T-helper 2 cell treated with Interferon-gamma antibody and Interleukin-4, amounts not matched to agents 5 μg/mL and 100 μg/mL, for 36 hours (primary cell): ENCODE measurements at regions not wholly inside any gene's neighbourhood (a gene's known extent, or its start where the extent isn't known, plus 50 kb on each side); places are given as distances from the start of the nearest gene placed in this dataset.

Experiments used
- DNase-seq: peaks from one replicate; pipeline ENCODE4 v3.0.0; 2021; ENCODE audit warnings: low spot score
- H3K27ac Mint-ChIP-seq: one replicate; pipeline ENCODE4 v1.8.0; 2021; ENCODE audit warnings: mild to moderate bottlenecking, mixed read lengths
- H3K27me3 Mint-ChIP-seq: one replicate; pipeline ENCODE4 v1.8.0; 2021; ENCODE audit warnings: low read depth, mixed read lengths
- H3K36me3 Mint-ChIP-seq: one replicate; pipeline ENCODE4 v1.8.0; 2021; ENCODE audit warnings: low read depth, mixed read lengths
- H3K4me1 Mint-ChIP-seq: one replicate; pipeline ENCODE4 v1.8.0; 2021; ENCODE audit warnings: low read depth, mixed read lengths
- H3K4me3 Mint-ChIP-seq: one replicate; pipeline ENCODE4 v1.8.0; 2022; ENCODE audit warnings: mild to moderate bottlenecking, moderate library complexity, mixed read lengths
- H3K9me3 Mint-ChIP-seq: one replicate; pipeline ENCODE4 v1.8.0; 2021; ENCODE audit warnings: mixed read lengths

- H3K27me3 Mint-ChIP-seq = no peaks in the 10 kb centered on the region
- peaks cover 31% of the 10 kb centered on the region for H3K36me3 Mint-ChIP-seq
- H3K27ac Mint-ChIP-seq = no peak overlapping the region
- H3K4me1 Mint-ChIP-seq = peaks cover 27% of the 10 kb centered on the region
- DNase-seq = no peak
- no peak overlapping the region for H3K4me3 Mint-ChIP-seq
- peaks cover 11% of the 10 kb centered on the region for H3K9me3 Mint-ChIP-seq
Observed at GRCh38 chr2:181352158-181352557, 105.0 kb upstream of the ITGA4 start.

GRCh38 chr2:181354626-181355025 is 102.6 kb upstream of the ITGA4 start:
- H3K4me3 Mint-ChIP-seq = no peak overlapping the region
- peaks cover 32% of the 10 kb centered on the region for H3K4me1 Mint-ChIP-seq
- no peak overlapping the region for H3K27ac Mint-ChIP-seq
- H3K36me3 Mint-ChIP-seq = peaks cover 40% of the 10 kb centered on the region
- DNase-seq = no peak
- no peaks in the 10 kb centered on the region for H3K27me3 Mint-ChIP-seq
- H3K9me3 Mint-ChIP-seq = peaks cover 18% of the 10 kb centered on the region

GRCh38 chr2:181356526-181357130 is 100.6 kb upstream of the ITGA4 start:
- Mint-ChIP-seq H3K27me3 (no peaks in the 10 kb centered on the region), H3K4me1 (peaks cover 32% of the 10 kb centered on the region), H3K9me3 (peaks cover 12% of the 10 kb centered on the region), H3K36me3 (peaks cover 38% of the 10 kb centered on the region), H3K4me3 (no peak overlapping the region), H3K27ac (no peak overlapping the region)
- DNase-seq = no peak

GRCh38 chr2:181357979-181358378 is 99.2 kb upstream of the ITGA4 start:
- H3K9me3 Mint-ChIP-seq = peaks cover 7% of the 10 kb centered on the region
- H3K36me3 Mint-ChIP-seq = peaks cover 40% of the 10 kb centered on the region
- peaks cover 30% of the 10 kb centered on the region for H3K4me1 Mint-ChIP-seq
- H3K27ac Mint-ChIP-seq = peak overlapping the region; percentile 34
- peak overlapping the region; percentile 32 for H3K4me3 Mint-ChIP-seq
- no peaks in the 10 kb centered on the region for H3K27me3 Mint-ChIP-seq
- peak; percentile 57 for DNase-seq

- Mint-ChIP-seq H3K27me3 (no peaks in the 10 kb centered on the region), H3K36me3 (peaks cover 45% of the 10 kb centered on the region), H3K4me3 (no peak overlapping the region), H3K27ac (no peak overlapping the region), H3K9me3 (peaks cover 7% of the 10 kb centered on the region), H3K4me1 (peaks cover 17% of the 10 kb centered on the region)
- no peak for DNase-seq
Observed at GRCh38 chr2:181362561-181362960, 94.6 kb upstream of the ITGA4 start.

GRCh38 chr2:181363164-181363563 is 94.0 kb upstream of the ITGA4 start:
- H3K9me3 Mint-ChIP-seq = peaks cover 7% of the 10 kb centered on the region
- H3K4me3 Mint-ChIP-seq = no peak overlapping the region
- no peaks in the 10 kb centered on the region for H3K27me3 Mint-ChIP-seq
- H3K36me3 Mint-ChIP-seq = peaks cover 42% of the 10 kb centered on the region
- no peak overlapping the region for H3K27ac Mint-ChIP-seq
- DNase-seq = no peak
- peaks cover 12% of the 10 kb centered on the region for H3K4me1 Mint-ChIP-seq

GRCh38 chr2:181364492-181365170 is 92.6 kb upstream of the ITGA4 start:
- peaks cover 34% of the 10 kb centered on the region for H3K36me3 Mint-ChIP-seq
- no peaks in the 10 kb centered on the region for H3K9me3 Mint-ChIP-seq
- no peak for DNase-seq
- peaks cover 6% of the 10 kb centered on the region for H3K4me1 Mint-ChIP-seq
- H3K27me3 Mint-ChIP-seq = no peaks in the 10 kb centered on the region
- H3K27ac Mint-ChIP-seq = no peak overlapping the region
- H3K4me3 Mint-ChIP-seq = no peak overlapping the region

- Mint-ChIP-seq H3K27me3 (no peaks in the 10 kb centered on the region), H3K4me1 (peaks cover 14% of the 10 kb centered on the region), H3K36me3 (peaks cover 32% of the 10 kb centered on the region), H3K27ac (no peak overlapping the region), H3K4me3 (no peak overlapping the region), H3K9me3 (no peaks in the 10 kb centered on the region)
- no peak for DNase-seq
Observed at GRCh38 chr2:181366675-181367175, 90.5 kb upstream of the ITGA4 start.

GRCh38 chr2:181367411-181367810 is 89.8 kb upstream of the ITGA4 start:
- DNase-seq = no peak
- H3K27me3 Mint-ChIP-seq = no peaks in the 10 kb centered on the region
- no peak overlapping the region for H3K27ac Mint-ChIP-seq
- no peak overlapping the region for H3K4me3 Mint-ChIP-seq
- peaks cover 21% of the 10 kb centered on the region for H3K4me1 Mint-ChIP-seq
- H3K36me3 Mint-ChIP-seq = peaks cover 30% of the 10 kb centered on the region
- no peaks in the 10 kb centered on the region for H3K9me3 Mint-ChIP-seq

GRCh38 chr2:181367906-181368435 is 89.2 kb upstream of the ITGA4 start:
- Mint-ChIP-seq H3K4me3 (no peak overlapping the region), H3K36me3 (peaks cover 26% of the 10 kb centered on the region), H3K27me3 (no peaks in the 10 kb centered on the region), H3K9me3 (no peaks in the 10 kb centered on the region), H3K27ac (no peak overlapping the region), H3K4me1 (peaks cover 24% of the 10 kb centered on the region)
- no peak for DNase-seq

GRCh38 chr2:181370126-181370525 is 87.1 kb upstream of the ITGA4 start:
- no peaks in the 10 kb centered on the region for H3K27me3 Mint-ChIP-seq
- H3K9me3 Mint-ChIP-seq = no peaks in the 10 kb centered on the region
- DNase-seq = no peak

GRCh38 chr2:181371195-181371594 is 86.0 kb upstream of the ITGA4 start:
- no peaks in the 10 kb centered on the region for H3K27me3 Mint-ChIP-seq
- no peak for DNase-seq
- peaks cover 12% of the 10 kb centered on the region for H3K36me3 Mint-ChIP-seq
- no peaks in the 10 kb centered on the region for H3K9me3 Mint-ChIP-seq
- peaks cover 23% of the 10 kb centered on the region for H3K4me1 Mint-ChIP-seq
- no peak overlapping the region for H3K4me3 Mint-ChIP-seq
- H3K27ac Mint-ChIP-seq = no peak overlapping the region

More at GRCh38 chr2:181370126-181370525, 87.1 kb upstream of the ITGA4 start:
- H3K4me1 Mint-ChIP-seq = peaks cover 25% of the 10 kb centered on the region
- H3K36me3 Mint-ChIP-seq = peaks cover 14% of the 10 kb centered on the region
- H3K27ac Mint-ChIP-seq = no peak overlapping the region
- H3K4me3 Mint-ChIP-seq = no peak overlapping the region

GRCh38 chr2:181371782-181372645 is 85.2 kb upstream of the ITGA4 start:
- peaks cover 27% of the 10 kb centered on the region for H3K4me1 Mint-ChIP-seq
- peaks cover 3% of the 10 kb centered on the region for H3K9me3 Mint-ChIP-seq
- no peaks in the 10 kb centered on the region for H3K27me3 Mint-ChIP-seq
- peaks cover 14% of the 10 kb centered on the region for H3K36me3 Mint-ChIP-seq
- H3K27ac Mint-ChIP-seq = peak overlapping the region; percentile 0
- no peak for DNase-seq
- H3K4me3 Mint-ChIP-seq = no peak overlapping the region

- peak overlapping the region; percentile 0 for H3K27ac Mint-ChIP-seq
Observed at GRCh38 chr2:181372646-181373040, 84.5 kb upstream of the ITGA4 start.

More at GRCh38 chr2:181372646-181373040, 84.5 kb upstream of the ITGA4 start:
- DNase-seq = no peak
- Mint-ChIP-seq H3K27me3 (no peaks in the 10 kb centered on the region), H3K9me3 (peaks cover 3% of the 10 kb centered on the region), H3K4me3 (no peak overlapping the region), H3K4me1 (peaks cover 27% of the 10 kb centered on the region), H3K36me3 (peaks cover 13% of the 10 kb centered on the region)
